Testis (tissue), 2 donors: ENCODE measurements at regions not wholly inside any gene's neighbourhood (a gene's known extent, or its start where the extent isn't known, plus 50 kb on each side); places are given as distances from the start of the nearest gene placed in this dataset.
"Not testable (repeated sequence)": the region's sequence is repeated elsewhere in the genome, so short reads cannot be mapped to it uniquely, and the experiment has no call there.

Source experiments
- DNase-seq: peaks from one replicate; pipeline ENCODE4 v3.0.0-alpha.2; 2019
- H3K27ac ChIP-seq, 2 donors: fragments of 200-600 bp; sonication (generic); one replicate each; pipeline ENCODE4 v1.5.1; 2019
- H3K27me3 ChIP-seq: fragments of 200-600 bp; sonication (generic); one replicate; pipeline ENCODE4 v1.5.1; 2019
- H3K36me3 ChIP-seq: fragments of 200-600 bp; sonication (generic); one replicate; pipeline ENCODE4 v1.5.1; 2017; ENCODE audit warnings: low read depth; ENCODE audit errors: missing control alignments
- H3K4me1 ChIP-seq: fragments of 200-600 bp; sonication (generic); one replicate; pipeline ENCODE4 v1.5.1; 2019
- H3K4me3 ChIP-seq, 2 donors: fragments of 200-600 bp; sonication (generic); one replicate each; pipeline ENCODE4 v1.5.1; 2017 to 2019
- H3K9me3 ChIP-seq: fragments of 200-600 bp; sonication (generic); one replicate; pipeline ENCODE4 v1.5.1; 2017
- CTCF ChIP-seq, 3 experiments: fragments of 450-650 bp in 2 of 3; fragments of 200-600 bp in 1 of 3; sonication (generic) in 1 of 3; IDR thresholded peaks; one replicate each; pipeline ENCODE4 v1.5.1; 2016 to 2019; ENCODE audit warnings: antibody characterized with exemption in 3 of 3, mild to moderate bottlenecking in 2 of 3, moderate library complexity in 1 of 3
- POLR2A ChIP-seq: fragments of 450-650 bp; IDR thresholded peaks from one replicate; pipeline ENCODE4 v1.6.1; 2017; ENCODE audit warnings: antibody characterized with exemption, mild to moderate bottlenecking, moderate library complexity
- WGBS, 2 donors: methylation state at CpG; one replicate each; pipeline ENCODE4 v1.1.5; 2018; 5-methylcytosine and 5-hydroxymethylcytosine counted together
- intact Hi-C: fragments of 100-400 bp; cut with DNase I; formaldehyde crosslinking; loops from one replicate; pipeline ENCODE4 v1.15.1; 2023; ENCODE audit warnings: low total_unique reads

- no peak overlapping the region for H3K4me3 ChIP-seq
- TF ChIP-seq CTCF (IDR thresholded peaks at IDR 0.05) = no peak
- no peak for TF ChIP-seq POLR2A
- no peaks in the 10 kb centered on the region for H3K4me1 ChIP-seq
- WGBS, 2 donors = 62% methylated on average over 3 of the region's 3 CpGs
- H3K36me3 ChIP-seq = no peaks in the 10 kb centered on the region
- no peak for DNase-seq
- no peaks in the 10 kb centered on the region for H3K9me3 ChIP-seq
- no peak overlapping the region for H3K27ac ChIP-seq
- intact Hi-C loops = no loop called here
- H3K27me3 ChIP-seq = no peaks in the 10 kb centered on the region
These were observed 162.1 kb upstream of the FKBP1C start for GRCh38 chr6:63049216-63049615.

GRCh38 chr6:63053206-63053605 is 158.1 kb upstream of the FKBP1C start:
- H3K4me1 ChIP-seq, H3K4me3 ChIP-seq, H3K36me3 ChIP-seq, H3K27ac ChIP-seq, H3K27me3 ChIP-seq, DNase-seq, intact Hi-C loops, H3K9me3 ChIP-seq: not testable (repeated sequence)
- WGBS, 2 donors = 60 to 73% methylated on average over 9 of the region's 9 CpGs

- no peaks in the 10 kb centered on the region for H3K9me3 ChIP-seq
- no peaks in the 10 kb centered on the region for H3K27me3 ChIP-seq
- H3K4me1 ChIP-seq = no peaks in the 10 kb centered on the region
- DNase-seq = no peak
- intact Hi-C loops = no loop called here
- TF ChIP-seq CTCF (IDR thresholded peaks at IDR 0.05) (no peak), POLR2A (no peak)
- no peak overlapping the region for H3K4me3 ChIP-seq
- WGBS, 2 donors = 32 to 33% methylated on average over 2 of the region's 2 CpGs
- no peaks in the 10 kb centered on the region for H3K36me3 ChIP-seq
- no peak overlapping the region for H3K27ac ChIP-seq
These were observed 152.7 kb upstream of the FKBP1C start for GRCh38 chr6:63058601-63059000.

- Histone ChIP-seq H3K4me1 (no peaks in the 10 kb centered on the region), H3K9me3 (no peaks in the 10 kb centered on the region), H3K36me3 (no peaks in the 10 kb centered on the region), H3K27ac (no peak overlapping the region), H3K4me3 (no peak overlapping the region), H3K27me3 (no peaks in the 10 kb centered on the region)
- TF ChIP-seq CTCF (IDR thresholded peaks at IDR 0.05) (no peak), POLR2A (no peak)
- DNase-seq = no peak
- intact Hi-C loops = no loop called here
- 72% methylated on average over 3 of the region's 3 CpGs for WGBS, 2 donors
These were observed 147.5 kb upstream of the FKBP1C start for GRCh38 chr6:63063631-63064271.

GRCh38 chr6:63066055-63066704 is 145.1 kb upstream of the FKBP1C start:
- Histone ChIP-seq H3K36me3 (no peaks in the 10 kb centered on the region), H3K9me3 (no peaks in the 10 kb centered on the region), H3K27me3 (no peaks in the 10 kb centered on the region), H3K4me3 (no peak overlapping the region), H3K27ac (no peak overlapping the region), H3K4me1 (no peaks in the 10 kb centered on the region)
- TF ChIP-seq POLR2A (no peak), CTCF (IDR thresholded peaks at IDR 0.05) (peak in 1 of 3 experiments; percentile 15)
- intact Hi-C loops = no loop called here
- 51 to 53% methylated on average over 3 of the region's 3 CpGs for WGBS, 2 donors
- no peak for DNase-seq
